SU-DHL-6 (cell line): ENCODE measurements at regions not wholly inside any gene's neighbourhood (a gene's known extent, or its start where the extent isn't known, plus 50 kb on each side); places are given as distances from the start of the nearest gene placed in this dataset.

ENCODE experiments used
- EZH2phosphoT487 ChIP-seq: fragments of 200-600 bp; sonication (generic), shearing (Covaris generic); conservative IDR thresholded peaks from 2 replicates; pipeline ENCODE4 v1.6.1; 2018; ENCODE audit warnings: mild to moderate bottlenecking, antibody characterized with exemption, low read length, moderate library complexity, mixed read lengths
- TF ChIP-seq, protein P1 (sequence below): fragments of 200-600 bp; sonication (generic); IDR thresholded peaks from one replicate; pipeline ENCODE4 v1.5.1; 2017; ENCODE audit warnings: antibody characterized with exemption, mild to moderate bottlenecking, low read length, moderate library complexity; ENCODE audit not compliant: insufficient read depth, poor library complexity, severe bottlenecking

DNA sequence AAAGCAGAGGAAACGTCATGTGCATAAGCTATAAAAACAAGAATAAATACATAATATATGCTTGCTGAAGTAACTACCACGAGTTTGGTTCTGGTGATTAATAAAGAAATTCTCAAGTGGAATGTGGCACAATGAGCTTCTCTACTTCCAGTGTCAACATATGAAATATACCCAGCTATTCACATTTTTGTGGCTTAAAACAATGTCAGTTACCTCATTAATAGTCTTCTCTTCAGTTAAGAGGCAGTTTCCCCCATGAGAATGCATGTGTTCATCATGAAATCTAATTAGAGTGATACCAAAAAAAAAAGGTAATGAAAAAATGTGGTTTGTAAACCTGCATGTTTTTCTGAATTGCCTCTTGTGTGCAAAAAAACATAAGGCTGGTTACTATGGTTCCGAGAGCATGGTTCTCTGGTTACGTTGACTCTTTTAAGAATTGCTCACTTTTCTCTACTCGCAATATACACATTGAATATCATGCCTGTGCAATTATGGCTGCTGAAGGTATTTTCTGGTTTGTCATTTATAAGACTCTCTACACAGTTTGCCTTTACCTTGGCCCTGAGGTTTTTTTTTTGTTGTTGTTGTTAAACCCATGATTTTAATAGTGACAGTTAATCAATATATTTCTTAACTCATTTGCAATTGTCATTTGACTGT, 108.2 kb downstream of the PCDH7 start:
- TF ChIP-seq, protein P1, sequence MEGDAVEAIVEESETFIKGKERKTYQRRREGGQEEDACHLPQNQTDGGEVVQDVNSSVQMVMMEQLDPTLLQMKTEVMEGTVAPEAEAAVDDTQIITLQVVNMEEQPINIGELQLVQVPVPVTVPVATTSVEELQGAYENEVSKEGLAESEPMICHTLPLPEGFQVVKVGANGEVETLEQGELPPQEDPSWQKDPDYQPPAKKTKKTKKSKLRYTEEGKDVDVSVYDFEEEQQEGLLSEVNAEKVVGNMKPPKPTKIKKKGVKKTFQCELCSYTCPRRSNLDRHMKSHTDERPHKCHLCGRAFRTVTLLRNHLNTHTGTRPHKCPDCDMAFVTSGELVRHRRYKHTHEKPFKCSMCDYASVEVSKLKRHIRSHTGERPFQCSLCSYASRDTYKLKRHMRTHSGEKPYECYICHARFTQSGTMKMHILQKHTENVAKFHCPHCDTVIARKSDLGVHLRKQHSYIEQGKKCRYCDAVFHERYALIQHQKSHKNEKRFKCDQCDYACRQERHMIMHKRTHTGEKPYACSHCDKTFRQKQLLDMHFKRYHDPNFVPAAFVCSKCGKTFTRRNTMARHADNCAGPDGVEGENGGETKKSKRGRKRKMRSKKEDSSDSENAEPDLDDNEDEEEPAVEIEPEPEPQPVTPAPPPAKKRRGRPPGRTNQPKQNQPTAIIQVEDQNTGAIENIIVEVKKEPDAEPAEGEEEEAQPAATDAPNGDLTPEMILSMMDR: no peak
- no peak for TF ChIP-seq EZH2phosphoT487
